ENCODE measurements at regions not wholly inside any gene's neighbourhood (a gene's known extent, or its start where the extent isn't known, plus 50 kb on each side); places are given as distances from the start of the nearest gene placed in this dataset.

GRCh38 chr1:234780531-234781162 lies 170.7 kb upstream of the IRF2BP2 start:
- no peak for TF ChIP-seq CTCF (conservative IDR thresholded peaks at IDR 0.05; ENCODE audit: low read depth, low read length)
- TF ChIP-seq EZH2 (IDR thresholded peaks at IDR 0.05; ENCODE audit: borderline replicate concordance, low read depth, low read length, poor library complexity, severe bottlenecking), result no peak
